SW 1271 (cell line): ENCODE measurements at regions not wholly inside any gene's neighbourhood (a gene's known extent, or its start where the extent isn't known, plus 50 kb on each side); places are given as distances from the start of the nearest gene placed in this dataset.

Experiments
- DNase-seq, 2 experiments: peaks; one replicate each; lab custom pipeline; 2025; lab: John Stamatoyannopoulos, UW

DNA sequence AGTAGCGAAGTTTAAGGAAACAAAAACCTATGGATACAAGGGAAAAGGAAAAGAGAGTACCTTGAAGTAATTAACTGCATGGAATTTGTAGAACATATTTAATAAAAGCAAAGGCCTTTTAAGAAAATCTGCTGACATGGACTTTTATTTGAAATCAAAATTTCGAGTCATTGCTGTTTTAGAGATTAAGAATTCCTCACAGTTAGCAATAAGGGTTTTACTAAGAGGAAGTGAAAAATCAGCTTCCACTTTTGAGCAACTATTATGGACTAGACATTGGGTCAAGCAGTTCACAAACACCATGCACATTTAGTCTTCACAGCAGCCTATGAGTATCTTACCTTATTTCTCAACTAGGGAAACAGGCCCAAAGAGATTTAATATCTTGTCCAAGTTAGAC, 876.3 kb downstream of the BCL11A start:
- DNase-seq: no peak

DNA sequence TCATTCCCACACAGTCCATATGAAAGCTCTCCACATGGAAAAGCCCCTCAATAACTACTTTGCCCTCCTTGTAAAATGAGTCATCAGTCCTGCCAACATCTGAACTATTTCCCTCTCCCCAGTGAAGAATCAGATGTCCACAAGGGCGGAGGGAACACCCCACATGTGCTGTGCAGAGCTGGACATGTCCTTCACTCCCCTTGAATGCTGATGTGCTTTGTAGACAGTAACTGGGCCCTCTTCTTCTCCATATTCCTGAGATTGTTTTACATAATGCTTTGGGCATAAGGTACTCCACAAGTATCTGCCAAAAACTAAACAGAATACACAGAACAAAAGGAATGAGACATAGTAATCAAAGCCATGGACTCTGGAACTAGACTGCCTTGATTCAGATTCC, 879.4 kb downstream of the BCL11A start:
- no peak for DNase-seq

DNA sequence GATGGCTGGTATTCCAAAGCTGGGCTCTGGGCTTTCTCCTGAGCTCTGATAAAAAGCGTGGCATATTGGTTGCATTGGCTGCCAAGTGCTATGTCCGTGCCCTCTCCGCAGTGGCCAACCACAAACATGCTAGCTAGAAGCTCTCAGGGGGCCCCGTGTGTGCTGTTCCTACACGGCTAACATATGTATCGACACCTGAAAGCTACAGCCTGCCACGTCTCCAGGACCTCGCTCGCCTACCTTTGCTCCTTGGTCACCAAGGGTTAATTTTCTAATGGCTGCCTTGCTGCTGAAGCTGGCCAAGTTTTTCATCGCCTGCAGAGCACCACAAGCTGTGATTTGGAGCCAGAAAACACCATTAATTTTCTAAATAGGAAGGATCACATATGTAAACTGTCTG, 888.4 kb downstream of the BCL11A start:
- DNase-seq: no peak

DNA sequence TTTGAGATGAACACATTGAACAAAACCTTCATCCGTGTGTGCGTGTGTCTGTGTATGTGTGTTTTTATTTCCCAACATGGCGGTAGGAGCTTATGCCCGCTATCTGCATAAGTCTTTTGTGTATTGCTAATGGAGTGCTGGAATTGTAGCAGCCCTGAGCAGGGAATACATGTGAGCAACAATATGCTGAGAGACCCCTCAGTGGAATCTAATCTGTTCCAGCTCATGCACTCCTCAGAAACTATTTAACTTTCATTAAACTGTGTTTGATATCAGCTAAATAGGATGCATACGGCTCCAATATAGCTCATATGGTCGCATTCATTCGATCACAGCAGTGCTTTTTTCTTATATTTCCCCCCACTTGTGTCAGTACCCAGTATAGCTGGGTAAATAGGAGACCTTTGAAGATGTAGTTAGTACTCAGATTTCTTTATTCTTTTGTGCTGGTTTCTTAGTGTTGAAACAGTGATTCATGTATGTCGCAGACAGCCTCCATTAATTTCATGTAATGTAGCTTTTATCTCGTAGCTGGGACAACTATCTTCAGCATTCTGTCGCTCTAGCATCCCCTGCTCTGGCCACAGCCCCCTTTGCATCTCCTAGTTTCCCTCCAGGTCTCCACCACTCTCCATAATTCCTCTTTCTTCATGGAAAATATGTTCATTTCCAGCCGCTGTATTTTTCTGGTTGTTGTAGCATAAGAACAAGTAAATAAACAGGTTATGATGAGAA, 891.2 kb downstream of the BCL11A start:
- DNase-seq: no peak

DNA sequence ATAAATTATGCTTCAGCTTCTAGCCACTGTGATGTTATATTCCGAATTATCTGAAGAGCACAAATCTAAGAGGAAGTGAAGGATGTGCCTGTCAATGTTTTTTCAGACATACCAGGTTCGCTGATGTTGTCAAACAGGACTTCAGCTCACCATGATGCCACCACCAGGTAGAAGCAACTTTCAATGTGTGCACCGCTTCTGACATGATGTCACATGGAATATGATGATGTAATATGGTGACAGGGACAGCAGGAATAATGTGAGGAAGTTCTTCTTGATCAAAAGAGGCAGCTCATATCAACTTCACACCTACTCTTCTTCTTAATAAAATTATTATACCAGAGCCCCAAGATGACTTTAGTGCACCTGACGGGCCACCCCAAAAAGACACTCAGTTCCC, 893.2 kb downstream of the BCL11A start:
- DNase-seq: no peak

DNA sequence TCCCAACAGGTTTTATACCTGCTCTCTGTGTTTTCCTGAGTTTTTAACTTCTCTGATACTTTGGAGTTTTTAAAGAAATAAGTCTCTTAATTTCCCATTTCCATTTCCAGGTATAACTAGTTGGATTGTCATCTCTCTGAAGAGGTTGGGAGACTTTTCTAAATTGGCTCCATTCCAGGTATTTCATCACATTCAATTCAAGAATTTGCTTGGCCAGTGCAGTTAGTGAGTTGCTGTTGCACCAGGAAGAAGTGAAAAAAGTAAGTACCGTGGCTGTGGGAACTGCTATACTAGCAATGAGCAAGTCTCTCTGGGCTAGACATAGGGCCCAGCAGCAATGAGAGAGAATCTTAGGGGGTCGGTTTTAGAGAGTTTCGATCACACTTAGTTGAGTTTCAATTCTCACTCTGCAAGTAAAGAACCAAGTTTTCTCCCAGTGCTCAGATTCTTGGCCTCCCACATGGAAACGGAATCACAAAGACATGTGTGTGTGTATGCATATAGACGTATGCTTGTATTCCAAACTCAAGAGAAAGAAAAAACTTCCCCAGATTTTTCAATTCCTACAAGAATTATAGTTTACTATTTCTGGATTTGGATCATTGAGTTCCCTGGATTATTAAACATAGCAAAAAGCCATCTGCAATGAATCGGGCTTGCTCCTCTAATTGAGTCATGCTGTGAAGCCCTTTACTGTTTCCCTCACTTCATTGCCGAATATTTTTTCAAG, 894.4 kb downstream of the BCL11A start:
- DNase-seq: no peak

DNA sequence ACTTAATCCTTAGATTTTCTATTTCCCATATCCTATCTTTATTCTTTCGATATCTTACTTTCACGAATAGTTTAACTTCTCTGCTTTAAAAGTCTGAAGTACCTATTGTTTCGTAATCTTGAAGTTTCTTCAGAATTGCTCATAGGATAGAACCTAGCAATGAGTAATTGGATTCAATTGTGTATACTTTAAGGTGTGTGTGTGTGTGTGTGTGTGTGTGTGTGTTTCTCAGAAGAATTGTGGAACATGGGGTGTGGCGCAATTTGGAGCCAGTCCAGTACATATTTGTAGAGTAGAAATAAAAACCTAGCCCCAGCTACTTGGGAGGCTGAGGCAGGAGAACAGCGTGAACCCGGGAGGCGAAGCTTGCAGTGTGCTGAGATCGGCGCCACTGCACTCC, 897.6 kb downstream of the BCL11A start:
- no peak for DNase-seq

DNA sequence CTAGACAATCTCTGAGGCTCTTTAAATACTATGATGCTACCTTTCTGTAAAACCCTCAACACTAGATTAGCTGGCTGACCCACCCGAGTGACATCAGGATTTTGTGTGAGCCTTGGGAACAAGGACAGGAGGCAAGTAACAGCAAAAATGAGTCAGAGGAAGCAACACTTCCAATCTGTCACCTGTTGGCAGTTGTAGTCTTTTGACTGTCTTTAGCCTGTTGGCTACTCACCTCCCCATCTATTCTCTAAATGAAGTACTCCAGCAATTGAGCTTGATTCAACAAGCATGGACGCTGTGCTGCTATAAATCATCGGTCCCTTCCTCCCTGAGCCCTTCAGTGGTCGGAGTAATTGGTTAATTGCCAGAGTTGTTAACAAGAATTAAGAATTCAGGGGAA, 898.7 kb downstream of the BCL11A start:
- DNase-seq: no peak

DNA sequence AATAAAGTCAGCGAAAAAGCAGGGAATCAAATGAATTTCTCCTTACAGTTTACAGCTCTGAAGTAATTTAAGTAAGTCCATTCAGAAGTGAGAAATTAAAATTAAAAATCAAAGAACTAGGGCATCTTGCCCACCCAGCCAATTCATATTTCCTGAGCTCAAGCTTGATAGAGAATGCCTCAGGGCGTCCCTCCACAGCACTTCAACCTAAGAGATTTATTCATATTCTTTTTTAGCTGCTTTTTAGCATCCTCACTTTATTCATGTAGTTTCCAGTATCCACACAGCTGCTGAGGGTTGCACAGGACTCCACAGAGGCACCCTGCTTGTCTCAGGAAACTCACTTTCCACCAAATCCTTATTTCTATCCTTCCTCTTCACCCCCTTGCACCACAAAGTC, 900.3 kb downstream of the BCL11A start:
- no peak for DNase-seq

DNA sequence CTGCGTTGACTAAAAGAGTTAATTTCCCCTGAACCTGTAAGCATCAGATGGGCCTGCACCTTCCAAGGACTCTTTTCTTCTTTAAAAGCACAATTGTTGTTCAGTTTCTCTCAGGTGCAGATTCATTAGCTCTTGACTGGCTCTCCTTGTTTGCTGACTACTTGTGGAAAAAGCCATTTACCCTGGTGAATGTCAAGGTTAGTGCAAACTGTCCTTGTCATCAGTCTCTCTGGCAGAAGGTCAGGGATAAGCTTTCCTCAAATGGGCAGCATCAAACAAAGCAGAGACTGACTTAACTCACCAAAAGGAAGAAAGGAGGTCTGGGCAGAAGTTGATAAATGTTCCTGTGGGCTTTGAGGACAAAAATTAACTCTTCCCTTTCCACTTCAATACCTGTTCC, 922.7 kb downstream of the BCL11A start:
- DNase-seq: no peak

DNA sequence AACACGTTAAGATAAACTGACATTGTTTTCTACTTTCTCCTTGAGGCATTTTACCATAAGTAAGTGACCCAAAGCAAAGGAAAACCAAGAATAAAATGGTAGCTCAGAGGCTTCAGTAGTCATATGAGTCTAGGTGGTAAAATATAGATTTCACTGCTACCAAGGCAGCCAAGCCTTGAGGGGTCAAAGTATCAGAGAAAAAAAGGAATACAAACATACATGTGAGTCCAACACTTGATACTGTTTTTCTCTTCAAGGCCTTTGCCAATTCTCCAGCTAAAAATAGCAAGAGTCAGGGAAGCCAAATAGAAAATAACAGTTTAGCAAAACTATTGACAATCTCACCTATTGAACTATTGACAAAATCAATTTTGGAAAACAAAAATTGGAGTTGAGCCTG, 925.9 kb downstream of the BCL11A start:
- no peak for DNase-seq

DNA sequence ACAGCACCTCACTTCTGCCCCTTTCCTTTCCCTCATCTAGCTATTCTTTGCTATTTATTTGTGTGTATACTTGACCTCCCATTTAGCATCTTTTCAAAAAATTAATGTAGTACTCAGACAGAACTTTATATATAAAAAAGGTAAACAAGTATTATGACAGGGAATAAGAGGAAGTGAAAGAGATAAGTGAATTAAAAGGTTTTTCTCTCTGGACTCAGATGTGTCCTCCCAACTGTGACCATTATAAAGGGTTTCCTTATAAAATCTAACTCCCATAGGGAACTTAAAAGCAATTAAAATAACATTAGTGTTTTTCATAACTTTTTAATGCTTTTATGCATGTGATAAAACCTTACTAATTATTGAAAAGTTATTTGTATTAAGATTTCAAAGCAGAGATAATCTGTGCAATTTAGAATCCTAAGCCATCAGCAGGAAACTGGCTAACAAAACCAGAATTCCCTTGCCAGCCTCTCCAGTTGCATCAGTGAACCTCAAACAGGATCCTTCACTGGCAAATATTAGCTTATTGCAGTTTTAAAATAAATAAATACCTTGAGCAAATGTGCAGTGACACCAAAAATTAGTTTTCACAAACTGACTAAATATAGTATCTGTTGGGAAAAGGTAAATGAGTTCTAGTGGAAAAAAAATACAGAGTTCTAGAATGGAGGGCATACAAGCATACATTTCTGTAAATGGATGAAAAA, 930.7 kb downstream of the BCL11A start:
- no peak for DNase-seq

DNA sequence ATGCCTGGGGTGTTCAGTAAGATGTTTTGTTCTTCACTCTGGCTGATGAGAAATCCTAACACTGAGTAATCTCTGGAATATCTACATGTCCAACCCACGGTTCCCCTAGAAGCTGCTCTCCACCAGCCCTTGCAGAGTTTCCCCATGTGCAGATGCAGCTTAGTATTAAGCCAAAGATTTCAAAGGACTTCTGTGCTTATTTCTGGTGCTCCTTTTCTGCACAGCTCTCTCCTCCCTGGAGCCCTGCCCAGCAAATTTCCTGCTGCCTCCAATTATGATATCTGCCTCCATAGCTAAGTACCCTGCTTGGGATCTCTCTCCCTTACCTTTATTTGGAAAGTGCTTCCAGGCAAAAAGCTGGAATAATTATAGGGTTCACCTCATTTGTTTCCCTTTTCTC, 949.3 kb downstream of the BCL11A start:
- no peak for DNase-seq

DNA sequence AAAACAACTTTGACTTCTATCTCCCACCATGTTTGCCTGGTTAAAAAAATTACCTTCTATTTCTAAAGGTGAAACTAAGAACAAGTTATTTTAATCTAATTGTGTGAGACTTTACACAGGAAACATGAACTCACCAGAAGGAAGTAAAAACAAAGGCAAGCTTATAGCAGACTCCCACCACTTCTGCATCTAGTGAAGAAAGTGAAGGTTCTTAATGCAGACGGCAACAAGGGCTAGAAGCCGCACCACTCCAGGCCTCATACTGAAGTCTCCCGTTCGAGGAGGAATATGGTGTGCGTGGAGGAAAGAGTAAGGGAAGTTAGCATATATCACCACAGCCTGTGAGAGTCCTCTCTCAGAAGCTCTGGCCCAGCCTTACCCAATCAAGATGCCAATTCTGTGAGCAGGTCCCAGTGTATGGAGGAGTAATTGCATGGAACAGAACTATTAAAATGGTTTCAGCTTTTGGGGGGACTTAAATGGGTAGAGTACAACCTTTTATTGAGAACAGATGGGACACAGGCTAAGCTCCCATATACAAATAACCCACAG, 958.7 kb downstream of the BCL11A start:
- no peak for DNase-seq

DNA sequence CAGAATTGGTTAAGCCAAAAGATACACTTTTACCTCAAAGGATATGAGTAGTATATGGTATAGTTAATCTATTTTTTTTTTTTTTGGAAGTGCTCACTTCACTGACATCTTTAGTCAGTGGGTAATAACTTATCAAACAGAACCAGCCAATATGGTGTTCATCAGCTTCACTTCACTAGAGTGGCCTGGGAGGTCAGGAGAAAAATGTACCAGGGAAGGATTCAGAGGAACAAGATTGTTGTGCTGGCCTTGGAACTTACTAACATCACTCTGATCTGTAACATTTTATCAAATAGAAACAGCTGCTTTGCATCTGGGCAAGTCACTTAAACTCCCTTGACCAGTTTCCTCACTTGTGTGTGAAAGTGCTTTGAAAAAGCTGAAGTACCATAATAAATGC, 962.7 kb downstream of the BCL11A start:
- no peak for DNase-seq

DNA sequence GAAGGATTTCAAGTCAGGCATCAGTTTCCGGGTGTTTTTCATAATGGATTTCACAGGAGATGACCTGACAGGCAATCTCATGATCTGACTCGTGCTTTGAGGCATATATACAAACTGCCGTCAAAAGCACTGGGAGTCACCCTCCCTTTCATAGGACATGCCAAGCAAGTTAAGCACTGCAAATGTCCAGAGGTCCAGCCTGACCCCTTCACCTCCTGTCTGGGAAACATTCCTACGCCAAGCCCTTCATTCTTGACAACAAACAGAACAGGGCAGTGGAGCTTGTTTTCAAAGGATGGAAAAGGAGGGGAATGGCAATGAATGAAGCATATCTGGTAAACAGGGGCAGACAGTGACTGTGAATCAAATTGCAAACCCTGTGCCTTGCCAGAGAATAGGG, 963.6 kb downstream of the BCL11A start:
- no peak for DNase-seq

DNA sequence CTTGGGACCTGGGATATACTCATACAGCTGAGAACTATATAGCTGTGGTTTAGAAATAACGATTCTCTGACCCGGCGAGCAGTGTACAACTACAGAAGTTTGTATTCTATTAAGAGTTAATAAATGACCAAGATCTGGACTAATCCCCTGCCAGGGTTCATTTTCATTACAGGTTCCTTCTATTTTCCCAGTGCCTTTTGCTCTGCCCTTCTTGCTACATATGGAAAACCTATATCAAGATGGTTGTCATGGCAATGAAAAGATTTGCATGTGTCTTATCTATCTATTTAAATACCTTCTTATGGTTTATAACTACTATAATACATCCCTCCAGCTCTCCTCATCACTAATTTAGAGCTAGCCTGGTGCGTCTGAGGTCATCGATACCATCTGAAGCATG, 965.2 kb downstream of the BCL11A start:
- no peak for DNase-seq

DNA sequence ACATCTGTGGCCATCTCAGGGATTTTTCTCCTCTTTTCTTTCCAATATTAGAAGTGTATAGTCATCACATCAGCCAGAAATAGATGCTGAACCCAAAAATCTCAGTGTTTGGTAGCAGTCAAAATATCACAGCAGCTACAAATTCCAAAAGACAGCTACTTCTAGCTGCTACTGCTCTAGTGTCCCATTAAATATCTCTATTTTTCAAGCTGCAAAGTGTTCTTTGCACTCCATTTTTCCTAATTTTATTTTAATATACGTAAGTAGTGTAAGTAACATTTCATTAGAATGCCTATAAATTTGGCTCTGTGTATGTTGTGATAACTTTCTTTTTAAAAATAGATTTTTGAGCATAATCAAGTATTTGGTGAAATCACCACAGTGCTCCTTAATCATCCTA, 967.3 kb downstream of the BCL11A start:
- DNase-seq: no peak

DNA sequence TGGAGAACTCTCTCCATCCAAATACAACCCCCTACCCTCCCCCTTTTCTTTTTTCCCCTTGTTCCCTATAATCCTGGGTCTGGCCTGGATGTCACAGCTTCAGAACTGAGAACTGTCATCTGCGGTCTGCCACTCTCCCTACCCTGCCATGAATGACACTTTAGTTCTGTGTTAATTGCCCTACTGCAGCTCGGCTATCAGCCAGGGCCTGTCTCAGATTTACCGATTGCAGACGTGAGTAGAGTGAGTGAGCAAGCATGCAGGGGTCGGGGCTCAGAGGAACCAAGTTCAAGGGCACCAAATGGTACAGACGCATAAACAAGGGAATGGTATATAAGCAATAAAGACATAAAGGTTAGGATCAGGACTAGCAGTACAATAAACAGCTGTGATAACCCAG, 967.8 kb downstream of the BCL11A start:
- no peak for DNase-seq

DNA sequence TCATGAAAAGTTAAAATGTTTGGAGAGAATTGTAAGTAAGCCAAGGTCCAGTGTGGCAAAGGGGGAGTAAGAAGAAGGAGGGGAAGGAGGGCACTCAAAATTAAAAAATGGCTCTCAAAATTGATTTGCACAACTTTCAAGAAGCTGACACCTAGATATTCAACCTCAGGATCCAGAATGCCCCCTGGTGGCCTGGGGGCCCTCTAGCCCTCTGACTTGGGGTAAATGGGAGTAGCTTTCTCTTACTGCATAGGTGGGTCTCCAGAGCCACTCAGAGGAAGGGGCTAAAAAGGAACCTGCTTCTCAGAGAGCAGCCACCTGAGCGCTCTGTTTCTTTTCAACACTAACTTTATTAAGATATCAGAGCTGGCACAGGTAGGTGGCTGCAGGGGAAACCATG, 968.5 kb downstream of the BCL11A start:
- no peak for DNase-seq

DNA sequence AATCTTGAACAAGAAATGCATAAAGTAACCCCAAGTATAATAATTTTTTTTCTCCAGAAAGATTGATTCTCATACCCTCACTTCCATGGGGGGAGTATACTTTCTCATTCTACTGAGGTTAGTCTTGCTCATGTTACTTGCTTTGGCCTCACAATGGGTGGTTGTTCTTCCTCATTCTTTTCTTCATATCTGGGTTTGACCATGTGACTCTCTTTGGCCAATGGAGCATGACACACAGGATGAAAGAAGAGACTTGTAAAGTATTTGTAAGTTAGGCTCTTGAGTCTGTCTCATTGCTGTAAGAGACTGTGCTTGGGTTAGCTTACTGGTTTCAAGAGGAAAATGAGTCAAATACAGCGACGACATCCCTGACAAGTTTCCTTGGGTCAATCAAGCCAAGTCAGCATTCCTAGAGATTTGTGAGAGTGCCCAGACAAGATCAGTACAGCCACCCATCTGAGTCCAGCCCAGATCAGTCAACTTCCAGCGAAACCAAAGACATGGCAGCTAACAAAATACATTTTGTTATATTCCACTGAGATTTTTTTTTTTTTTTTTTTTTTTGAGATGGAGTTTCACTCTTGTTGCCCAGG, 970.2 kb downstream of the BCL11A start:
- DNase-seq: no peak

DNA sequence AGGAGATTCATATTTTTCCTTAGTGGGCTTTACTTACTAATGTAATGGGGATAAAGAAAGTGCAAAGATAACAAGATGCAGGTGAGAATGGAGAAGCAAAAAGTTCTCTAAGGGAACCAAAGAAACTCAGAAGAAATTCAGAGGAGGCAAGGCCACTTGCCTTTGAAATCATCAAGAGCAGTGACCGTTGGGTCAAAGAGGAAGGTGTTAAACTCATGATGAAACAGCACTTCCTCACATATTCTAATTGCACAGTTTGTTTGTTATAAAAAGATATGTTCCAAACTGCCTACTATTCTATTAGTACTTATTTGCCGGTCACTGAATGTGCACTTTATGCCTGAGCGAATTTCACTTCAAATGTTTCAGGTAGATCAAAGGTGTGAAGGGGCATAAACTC, 975.1 kb downstream of the BCL11A start:
- DNase-seq: no peak

DNA sequence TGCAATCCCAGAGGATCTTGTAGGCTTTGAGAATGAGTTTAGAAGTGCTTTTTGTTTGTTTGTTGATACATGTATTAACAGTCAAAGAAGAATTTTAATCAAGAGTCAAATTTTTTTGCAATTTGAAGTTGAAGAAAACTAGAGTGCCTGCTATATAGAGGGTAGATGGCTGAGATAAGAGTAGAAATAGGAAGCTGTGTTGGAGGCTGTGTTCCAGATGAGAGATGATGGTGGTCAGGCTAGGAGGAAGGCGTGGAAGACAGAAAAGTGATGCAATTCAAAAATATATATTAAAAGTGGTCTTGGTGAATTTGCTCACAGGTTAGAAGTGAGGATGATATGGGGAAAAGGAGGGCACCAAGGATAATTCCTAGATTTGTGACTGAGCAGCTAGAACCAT, 978.3 kb downstream of the BCL11A start:
- no peak for DNase-seq
